ENCODE measurements at regions not wholly inside any gene's neighbourhood (a gene's known extent, or its start where the extent isn't known, plus 50 kb on each side); places are given as distances from the start of the nearest gene placed in this dataset.
A peak's percentile ranks its signal among the peaks of the same experiment; 100 is the strongest.

DNA sequence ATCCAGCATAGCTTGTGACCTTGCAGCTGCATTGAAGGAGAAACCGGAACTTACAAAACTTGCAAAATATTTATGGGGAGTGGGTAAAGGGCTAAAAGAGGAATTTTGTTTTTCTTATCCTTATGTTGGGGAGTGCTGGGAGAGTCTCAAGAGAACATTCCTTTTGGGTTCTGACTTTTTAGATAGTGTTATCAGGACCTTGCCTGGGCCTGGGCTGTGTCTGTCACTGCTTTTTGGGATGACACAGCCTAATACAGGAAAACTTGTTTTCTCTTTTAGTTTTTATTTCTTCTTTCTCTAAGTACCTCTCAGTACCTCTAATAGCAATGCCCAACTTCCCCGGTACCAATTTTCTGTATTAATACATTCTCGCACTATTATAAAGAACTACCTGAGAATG is 850.6 kb downstream of the RPS29 start:
- DNase-seq (ENCODE audit: low read depth) = peak; percentile 48
- no peak overlapping the region for H3K4me3 ChIP-seq (ENCODE audit: low read depth, low read length)
- TF ChIP-seq, protein P1, sequence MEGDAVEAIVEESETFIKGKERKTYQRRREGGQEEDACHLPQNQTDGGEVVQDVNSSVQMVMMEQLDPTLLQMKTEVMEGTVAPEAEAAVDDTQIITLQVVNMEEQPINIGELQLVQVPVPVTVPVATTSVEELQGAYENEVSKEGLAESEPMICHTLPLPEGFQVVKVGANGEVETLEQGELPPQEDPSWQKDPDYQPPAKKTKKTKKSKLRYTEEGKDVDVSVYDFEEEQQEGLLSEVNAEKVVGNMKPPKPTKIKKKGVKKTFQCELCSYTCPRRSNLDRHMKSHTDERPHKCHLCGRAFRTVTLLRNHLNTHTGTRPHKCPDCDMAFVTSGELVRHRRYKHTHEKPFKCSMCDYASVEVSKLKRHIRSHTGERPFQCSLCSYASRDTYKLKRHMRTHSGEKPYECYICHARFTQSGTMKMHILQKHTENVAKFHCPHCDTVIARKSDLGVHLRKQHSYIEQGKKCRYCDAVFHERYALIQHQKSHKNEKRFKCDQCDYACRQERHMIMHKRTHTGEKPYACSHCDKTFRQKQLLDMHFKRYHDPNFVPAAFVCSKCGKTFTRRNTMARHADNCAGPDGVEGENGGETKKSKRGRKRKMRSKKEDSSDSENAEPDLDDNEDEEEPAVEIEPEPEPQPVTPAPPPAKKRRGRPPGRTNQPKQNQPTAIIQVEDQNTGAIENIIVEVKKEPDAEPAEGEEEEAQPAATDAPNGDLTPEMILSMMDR (IDR thresholded peaks at IDR 0.05; ENCODE audit: insufficient read depth, low read depth, low read length) = no peak

DNA sequence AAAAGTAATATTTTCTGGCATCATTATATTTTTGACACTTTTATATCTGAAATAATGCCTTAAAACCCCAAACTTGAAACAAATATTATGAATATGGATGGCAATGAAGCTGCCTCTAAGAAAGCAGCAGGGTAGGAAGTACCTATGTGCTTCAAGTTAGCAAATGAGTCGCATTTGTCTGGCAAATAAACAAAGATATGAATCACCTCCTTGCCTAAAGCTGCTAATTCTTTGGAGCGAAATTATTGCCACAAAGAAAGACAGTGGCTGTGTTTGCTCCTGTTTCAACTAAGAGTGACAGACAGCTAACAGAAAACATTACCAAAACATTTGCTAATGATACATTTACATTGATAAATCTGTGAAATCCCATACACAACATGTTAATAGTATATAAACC is 854.9 kb downstream of the RPS29 start:
- TF ChIP-seq, protein P1 (IDR thresholded peaks at IDR 0.05; ENCODE audit: insufficient read depth, low read depth, low read length) = no peak
- H3K4me3 ChIP-seq (ENCODE audit: low read depth, low read length) = no peak overlapping the region
- DNase-seq (ENCODE audit: low read depth) = no peak

DNA sequence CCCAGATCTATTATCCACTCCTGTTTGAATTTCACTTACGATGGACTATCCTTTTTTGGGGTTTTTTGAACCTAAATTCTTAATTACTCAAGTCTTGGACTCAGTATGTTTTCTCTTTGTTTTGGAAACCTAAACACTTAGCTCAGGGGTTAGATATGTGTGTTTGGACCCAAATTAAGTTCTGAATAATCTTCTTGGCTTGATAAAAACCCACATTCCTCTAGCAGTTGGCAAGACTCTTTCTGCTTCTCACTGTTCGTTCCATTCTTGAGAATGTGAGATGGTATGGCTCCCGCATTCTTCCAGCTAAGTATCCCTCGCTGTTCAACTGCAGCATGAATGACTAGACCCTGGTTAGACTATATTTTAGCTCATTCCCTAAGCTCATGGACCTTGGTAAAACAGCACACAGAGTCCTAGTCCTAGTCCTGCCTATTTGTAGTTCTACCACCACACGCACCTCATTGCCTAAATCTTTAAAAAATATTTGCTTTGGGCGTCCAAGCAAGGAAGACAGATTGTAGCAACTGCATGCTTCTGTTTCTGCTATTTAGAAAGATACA is 860.0 kb downstream of the RPS29 start:
- DNase-seq (ENCODE audit: low read depth) = no peak
- no peak overlapping the region for H3K4me3 ChIP-seq (ENCODE audit: low read depth, low read length)
- TF ChIP-seq, protein P1 (IDR thresholded peaks at IDR 0.05; ENCODE audit: insufficient read depth, low read depth, low read length) = no peak

DNA sequence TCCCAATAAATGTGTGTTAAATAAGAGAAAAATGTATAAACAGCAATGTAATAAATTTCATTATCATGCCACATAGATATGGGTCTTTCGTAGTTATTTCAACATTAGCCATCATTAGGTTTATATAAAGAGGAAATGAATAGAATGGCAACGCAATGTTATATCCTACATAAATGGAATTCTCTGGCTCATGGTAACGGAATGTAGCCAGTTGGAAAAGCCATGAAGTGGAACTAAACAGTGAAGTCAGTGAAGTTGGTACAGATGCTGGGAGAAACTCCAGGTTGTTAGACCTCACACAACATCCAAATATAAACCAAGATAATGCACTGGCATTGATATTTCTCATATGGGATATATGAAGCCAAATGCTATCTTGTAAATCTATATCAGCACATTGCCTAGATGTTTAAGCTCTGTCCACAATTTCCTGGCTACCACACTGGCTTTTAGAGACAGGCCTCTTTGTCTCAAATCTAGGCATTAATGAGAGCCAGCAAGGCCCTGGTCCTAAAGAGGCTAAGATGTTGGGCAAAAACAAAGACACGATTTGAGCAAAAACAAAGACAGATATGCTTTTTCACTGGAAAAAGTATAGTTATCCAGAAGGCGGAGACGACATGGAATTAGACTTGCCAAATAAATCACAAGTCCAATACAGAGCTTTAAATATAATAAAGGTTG is 861.0 kb downstream of the RPS29 start:
- H3K4me3 ChIP-seq (ENCODE audit: low read depth, low read length) = no peak overlapping the region
- TF ChIP-seq, protein P1 (IDR thresholded peaks at IDR 0.05; ENCODE audit: insufficient read depth, low read depth, low read length) = no peak
- peak; percentile 75 for DNase-seq (ENCODE audit: low read depth)

DNA sequence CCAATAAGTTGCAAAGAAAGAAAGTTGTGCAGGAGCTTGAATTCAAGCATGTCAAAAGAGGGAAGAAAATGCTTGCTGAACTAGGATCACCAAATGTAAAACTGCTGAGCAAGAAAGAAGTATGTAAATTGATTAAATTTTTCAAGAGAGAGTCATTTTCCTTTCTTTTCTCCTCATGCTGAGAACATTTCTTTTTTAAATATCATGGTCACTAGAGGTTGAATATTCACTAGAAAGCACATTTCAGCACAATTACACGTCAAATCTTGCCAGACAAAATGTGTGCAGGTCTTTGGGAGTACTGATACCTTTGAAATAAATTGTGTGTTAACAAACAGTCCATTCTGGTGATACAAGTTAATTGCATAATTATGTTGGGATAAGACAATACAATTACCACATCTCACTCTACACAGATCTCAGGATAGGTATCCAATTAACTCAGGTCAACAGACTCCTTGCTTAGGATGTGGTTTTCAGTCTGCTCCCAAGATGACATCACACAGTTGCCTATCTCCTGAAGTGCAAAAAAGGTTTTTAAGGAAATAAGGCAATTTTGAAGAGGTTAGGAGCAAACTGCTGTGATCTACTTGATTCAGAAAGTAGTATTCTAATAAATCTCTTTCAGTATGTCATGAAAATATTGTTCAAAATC is 862.2 kb downstream of the RPS29 start:
- TF ChIP-seq, protein P1 (IDR thresholded peaks at IDR 0.05; ENCODE audit: insufficient read depth, low read depth, low read length) = no peak
- no peak overlapping the region for H3K4me3 ChIP-seq (ENCODE audit: low read depth, low read length)
- DNase-seq (ENCODE audit: low read depth) = no peak

DNA sequence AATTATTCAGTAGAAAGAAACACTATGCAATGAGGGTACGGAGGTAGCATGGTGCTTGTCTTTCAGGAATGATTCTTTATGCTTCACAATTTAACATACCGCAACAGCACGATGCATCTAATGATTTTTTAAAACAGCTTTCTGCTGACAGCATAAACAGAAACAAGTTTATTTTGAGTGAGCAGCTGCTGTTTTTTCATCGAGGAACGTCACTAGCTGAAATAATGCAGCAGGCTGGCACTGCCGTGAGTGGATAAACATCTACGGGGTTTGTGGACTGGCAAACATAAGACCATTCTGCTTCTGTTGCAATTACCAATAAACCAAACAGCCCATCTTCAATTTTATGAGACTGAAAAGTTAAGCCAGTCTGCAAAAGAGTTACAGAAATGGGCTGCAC is 871.8 kb downstream of the RPS29 start:
- no peak for DNase-seq (ENCODE audit: low read depth)
- TF ChIP-seq, protein P1 (IDR thresholded peaks at IDR 0.05; ENCODE audit: insufficient read depth, low read depth, low read length) = no peak
- H3K4me3 ChIP-seq (ENCODE audit: low read depth, low read length) = no peak overlapping the region

Measured in fibroblast of villous mesenchyme (primary cell).